HEK293 (cell line): ENCODE measurements at regions not wholly inside any gene's neighbourhood (a gene's known extent, or its start where the extent isn't known, plus 50 kb on each side); places are given as distances from the start of the nearest gene placed in this dataset.

Source experiments
- CTCF ChIA-PET: fragments of 350-600 bp; formaldehyde crosslinking; extraction: SDS; loops from one replicate; lab custom pipeline; 2021; ENCODE audit warnings: antibody characterized with exemption; lab: Yijun Ruan, JAX
- POLR2A ChIA-PET: fragments of 300-600 bp; formaldehyde crosslinking; extraction: SDS; loops from one replicate; lab custom pipeline; 2020; ENCODE audit warnings: antibody characterized with exemption, inconsistent platforms; lab: Yijun Ruan, JAX
- H3K27ac ChIP-seq: fragments of 200-500 bp; sonication (Bioruptor generic); 2 replicates; pipeline ENCODE4 v1.5.1; 2014; ENCODE audit warnings: low read depth, low read length, control low read depth, inconsistent platforms; ENCODE audit errors: extremely low read depth
- H3K36me3 ChIP-seq, 2 experiments: fragments of 200-500 bp in 1 of 2; sonication (Bioruptor generic) in 1 of 2; 1 replicate in 1 of 2; 2 replicates in 1 of 2; pipeline ENCODE4 v1.5.1; 2014 to 2017; ENCODE audit warnings: inconsistent platforms in 2 of 2, low read length in 2 of 2; ENCODE audit not compliant: control insufficient read depth in 2 of 2, insufficient read depth in 1 of 2
- H3K4me1 ChIP-seq: fragments of 200-500 bp; sonication (Bioruptor generic); 2 replicates; pipeline ENCODE4 v1.5.1; 2014; ENCODE audit warnings: mild to moderate bottlenecking, low read length, inconsistent platforms; ENCODE audit not compliant: control insufficient read depth, insufficient read depth
- H3K4me3 ChIP-seq: 2 replicates; pipeline ENCODE4 v1.5.1; 2011; ENCODE audit warnings: low read depth, mild to moderate bottlenecking, control low read depth, low read length, moderate library complexity
- H3K9me3 ChIP-seq: fragments of 200-500 bp; sonication (Bioruptor generic); 2 replicates; pipeline ENCODE4 v1.5.1; 2014; ENCODE audit warnings: low read depth, low read length, inconsistent platforms; ENCODE audit not compliant: control insufficient read depth, insufficient read depth
- ATF2 ChIP-seq: fragments of 450-650 bp; formaldehyde crosslinking; IDR thresholded peaks from 2 replicates; pipeline ENCODE4 v1.5.1; 2016; ENCODE audit warnings: missing biosample characterization, missing genetic modification characterization, low read depth
- BCL11B ChIP-seq: fragments of 450-650 bp; formaldehyde crosslinking; IDR thresholded peaks from 2 replicates; pipeline ENCODE4 v1.5.1; 2016; ENCODE audit warnings: low read depth, missing biosample characterization, missing genetic modification characterization
- HIC1 ChIP-seq: fragments of 450-650 bp; formaldehyde crosslinking; IDR thresholded peaks from 2 replicates; pipeline ENCODE4 v1.5.1; 2016; ENCODE audit warnings: missing biosample characterization, missing genetic modification characterization
- KLF17 ChIP-seq: fragments of 450-650 bp; formaldehyde crosslinking; IDR thresholded peaks from 2 replicates; pipeline ENCODE4 v1.5.1; 2016; ENCODE audit warnings: missing biosample characterization, missing genetic modification characterization
- SP7 ChIP-seq: fragments of 450-650 bp; formaldehyde crosslinking; IDR thresholded peaks from 2 replicates; pipeline ENCODE4 v1.5.1; 2016; ENCODE audit warnings: missing biosample characterization, missing genetic modification characterization
- ZBTB1 ChIP-seq: fragments of 450-650 bp; formaldehyde crosslinking; IDR thresholded peaks from 2 replicates; pipeline ENCODE4 v1.5.1; 2016; ENCODE audit warnings: missing biosample characterization, missing genetic modification characterization
- ZBTB21 ChIP-seq: fragments of 450-650 bp; formaldehyde crosslinking; IDR thresholded peaks from 2 replicates; pipeline ENCODE4 v1.5.1; 2017; ENCODE audit warnings: missing biosample characterization, missing genetic modification characterization
- ZFHX2 ChIP-seq: fragments of 450-650 bp; formaldehyde crosslinking; conservative IDR thresholded peaks from 2 replicates; pipeline ENCODE4 v1.5.1; 2016; ENCODE audit warnings: missing biosample characterization, missing genetic modification characterization
- ZNF157 ChIP-seq: fragments of 450-650 bp; formaldehyde crosslinking; IDR thresholded peaks from 2 replicates; pipeline ENCODE4 v1.5.1; 2016; ENCODE audit warnings: missing biosample characterization, missing genetic modification characterization
- ZNF18 ChIP-seq: fragments of 450-650 bp; formaldehyde crosslinking; IDR thresholded peaks from 2 replicates; pipeline ENCODE4 v1.5.1; 2016; ENCODE audit warnings: missing biosample characterization, missing genetic modification characterization
- ZNF416 ChIP-seq: fragments of 450-650 bp; formaldehyde crosslinking; IDR thresholded peaks from 2 replicates; pipeline ENCODE4 v1.5.1; 2016; ENCODE audit warnings: missing biosample characterization, missing genetic modification characterization
- ZNF510 ChIP-seq: fragments of 450-650 bp; formaldehyde crosslinking; IDR thresholded peaks from 2 replicates; pipeline ENCODE4 v1.5.1; 2018; ENCODE audit warnings: mild to moderate bottlenecking, missing genetic modification characterization, missing biosample characterization; ENCODE audit not compliant: insufficient replicate concordance
- ZNF692 ChIP-seq: fragments of 450-650 bp; formaldehyde crosslinking; IDR thresholded peaks from 2 replicates; pipeline ENCODE4 v1.5.1; 2016; ENCODE audit warnings: missing biosample characterization, missing genetic modification characterization
- ZNF707 ChIP-seq: fragments of 450-650 bp; formaldehyde crosslinking; IDR thresholded peaks from 2 replicates; pipeline ENCODE4 v1.5.1; 2016; ENCODE audit warnings: missing biosample characterization, missing genetic modification characterization
- ZNF837 ChIP-seq: fragments of 450-650 bp; formaldehyde crosslinking; IDR thresholded peaks from 2 replicates; pipeline ENCODE4 v1.5.1; 2016; ENCODE audit warnings: missing biosample characterization, missing genetic modification characterization
- ZSCAN5A ChIP-seq: fragments of 450-650 bp; formaldehyde crosslinking; IDR thresholded peaks from 2 replicates; pipeline ENCODE4 v1.5.1; 2016; ENCODE audit warnings: missing biosample characterization, missing genetic modification characterization

- no peak for TF ChIP-seq ZNF18 (tag by site-specific recombination)
- no peak for TF ChIP-seq HIC1 (tag by site-specific recombination)
These were observed 122.9 kb upstream of the GRAMD2B start (continued) for GRCh38 chr5:126300293-126300692.

- Histone ChIP-seq H3K36me3 (no peaks in the 10 kb centered on the region), H3K27ac (no peak overlapping the region), H3K9me3 (no peaks in the 10 kb centered on the region; the same call in 1 of the 2 replicates), H3K4me1 (no peaks in the 10 kb centered on the region), H3K4me3 (no peak overlapping the region)
- ChIA-PET POLR2A (no interaction called here), CTCF (interaction anchor here (0.7 to 0.9 kb wide), 2 partner anchors 16 to 67 kb away, joined by 3 read pairs; no protein-coding TSS in a partner anchor)
- TF ChIP-seq ZNF416 (tag by site-specific recombination): no peak
These were observed 122.2 kb upstream of the GRAMD2B start for GRCh38 chr5:126301056-126301455.

- H3K4me3 ChIP-seq: no peak overlapping the region
- no peak overlapping the region for H3K27ac ChIP-seq
- no peaks in the 10 kb centered on the region for H3K4me1 ChIP-seq
- POLR2A ChIA-PET: no interaction called here
- peak; percentile 35; the same call in 1 of the 2 replicates for TF ChIP-seq ZFHX2
- TF ChIP-seq ZSCAN5A (tag by site-specific recombination): no peak
- H3K36me3 ChIP-seq: no peaks in the 10 kb centered on the region
- CTCF ChIA-PET: no interaction called here
- no peaks in the 10 kb centered on the region for H3K9me3 ChIP-seq
These were observed 113.3 kb upstream of the GRAMD2B start for GRCh38 chr5:126309860-126310259.

GRCh38 chr5:126311766-126312165 lies 111.4 kb upstream of the GRAMD2B start:
- H3K4me3 ChIP-seq: no peak overlapping the region
- ChIA-PET POLR2A (no interaction called here), CTCF (no interaction called here)

GRCh38 chr5:126315341-126315740 lies 107.9 kb upstream of the GRAMD2B start:
- CTCF ChIA-PET: interaction anchor here (0.6 to 0.8 kb wide), 4 partner anchors 23 to 1127 kb away, joined by 3 to 6 read pairs (median 4); no protein-coding TSS in a partner anchor
- Histone ChIP-seq H3K36me3 (no peaks in the 10 kb centered on the region), H3K4me1 (no peaks in the 10 kb centered on the region), H3K27ac (no peak overlapping the region), H3K9me3 (no peaks in the 10 kb centered on the region), H3K4me3 (no peak overlapping the region)
- POLR2A ChIA-PET: no interaction called here
- TF ChIP-seq ZNF707 (no peak), ZBTB1 (tag by site-specific recombination) (no peak), KLF17 (no peak), SP7 (tag by site-specific recombination) (no peak), BCL11B (tag by site-specific recombination) (no peak), ZBTB21 (tag by site-specific recombination) (no peak), ZNF692 (tag by site-specific recombination) (no peak), ZNF837 (tag by site-specific recombination) (no peak)

More at GRCh38 chr5:126311766-126312165, 111.4 kb upstream of the GRAMD2B start:
- Histone ChIP-seq H3K4me1 (no peaks in the 10 kb centered on the region), H3K9me3 (no peaks in the 10 kb centered on the region), H3K27ac (no peak overlapping the region), H3K36me3 (no peaks in the 10 kb centered on the region)
- no peak for TF ChIP-seq ZNF510 (tag by site-specific recombination)
- TF ChIP-seq ATF2: no peak
- no peak for TF ChIP-seq ZNF707
- no peak for TF ChIP-seq ZNF157 (tag by site-specific recombination)
